Liver (tissue), 8 donors: ENCODE measurements at regions not wholly inside any gene's neighbourhood (a gene's known extent, or its start where the extent isn't known, plus 50 kb on each side); places are given as distances from the start of the nearest gene placed in this dataset.

Experiments
- DNase-seq: peaks from one replicate; pipeline ENCODE4 v3.0.0-alpha.2; 2017; ENCODE audit warnings: low spot score
- H3K27ac ChIP-seq, 2 donors: one replicate each; pipeline ENCODE4 v1.7.0; 2013; ENCODE audit warnings: inconsistent platforms in 2 of 2, low read length in 2 of 2, control low read depth in 1 of 2, low read depth in 1 of 2, mild to moderate bottlenecking in 1 of 2
- H3K27me3 ChIP-seq, 4 donors: one replicate each; pipeline versions ENCODE4 v1.6.1 to v1.7.0; 2013; ENCODE audit warnings: low read length in 3 of 4, inconsistent platforms in 1 of 4, mild to moderate bottlenecking in 1 of 4, moderate library complexity in 1 of 4; ENCODE audit not compliant: control insufficient read depth in 4 of 4, insufficient read depth in 4 of 4
- H3K36me3 ChIP-seq, 4 donors: one replicate each; pipeline versions ENCODE4 v1.6.1 to v1.7.0; 2013; ENCODE audit warnings: low read length in 3 of 4, mild to moderate bottlenecking in 3 of 4, low read depth in 1 of 4, moderate library complexity in 1 of 4; ENCODE audit not compliant: control insufficient read depth in 4 of 4, insufficient read depth in 3 of 4
- H3K4me1 ChIP-seq, 4 donors: one replicate each; pipeline versions ENCODE4 v1.6.1 to v1.7.0; 2013; ENCODE audit warnings: low read length in 3 of 4, mild to moderate bottlenecking in 3 of 4, moderate library complexity in 1 of 4; ENCODE audit not compliant: control insufficient read depth in 4 of 4, insufficient read depth in 4 of 4
- H3K4me3 ChIP-seq, 3 donors: one replicate each; pipeline versions ENCODE4 v1.6.1 to v1.7.0; 2013; ENCODE audit warnings: low read length in 3 of 3, control low read depth in 1 of 3, low read depth in 1 of 3, mild to moderate bottlenecking in 1 of 3
- H3K9ac ChIP-seq, 2 donors: one replicate each; pipeline ENCODE4 v1.7.0; 2013; ENCODE audit warnings: low read length in 2 of 2, mild to moderate bottlenecking in 2 of 2, moderate library complexity in 2 of 2, control low read depth in 1 of 2, low read depth in 1 of 2
- H3K9me3 ChIP-seq, 4 donors: one replicate each; pipeline versions ENCODE4 v1.6.1 to v1.7.0; 2013; ENCODE audit warnings: low read length in 3 of 4; ENCODE audit not compliant: control insufficient read depth in 4 of 4
- EGR1 ChIP-seq, 2 donors: IDR thresholded peaks; 2 replicates each; pipeline ENCODE4 v1.6.1; 2016 to 2018; ENCODE audit warnings: antibody characterized with exemption in 2 of 2, low read depth in 2 of 2
- FOXA1 ChIP-seq: IDR thresholded peaks from 2 replicates; pipeline ENCODE4 v1.6.1; 2016; ENCODE audit warnings: antibody characterized with exemption
- FOXA2 ChIP-seq: IDR thresholded peaks from 2 replicates; pipeline ENCODE4 v1.6.1; 2016; ENCODE audit warnings: antibody characterized with exemption
- GABPA ChIP-seq, 2 donors: IDR thresholded peaks in 1 of 2; conservative IDR thresholded peaks in 1 of 2; 2 replicates each; pipeline ENCODE4 v1.6.1; 2016; ENCODE audit warnings: antibody characterized with exemption in 2 of 2, mild to moderate bottlenecking in 1 of 2, moderate library complexity in 1 of 2
- HNF4A ChIP-seq, 2 donors: conservative IDR thresholded peaks; 2 replicates each; pipeline ENCODE4 v1.6.1; 2016; ENCODE audit warnings: antibody characterized with exemption in 2 of 2, mild to moderate bottlenecking in 2 of 2
- HNF4G ChIP-seq: IDR thresholded peaks from 2 replicates; pipeline ENCODE4 v1.6.1; 2016; ENCODE audit warnings: antibody characterized with exemption
- JUND ChIP-seq, 2 donors: IDR thresholded peaks; 2 replicates each; pipeline ENCODE4 v1.6.1; 2016; ENCODE audit warnings: antibody characterized with exemption in 2 of 2
- NR2F2 ChIP-seq: IDR thresholded peaks from 2 replicates; pipeline ENCODE4 v1.6.1; 2016; ENCODE audit warnings: antibody characterized with exemption
- RAD21 ChIP-seq, 2 donors: IDR thresholded peaks; 2 replicates each; pipeline ENCODE4 v1.6.1; 2016; ENCODE audit warnings: antibody characterized with exemption in 2 of 2, mild to moderate bottlenecking in 2 of 2
- RXRA ChIP-seq, 2 donors: IDR thresholded peaks; 2 replicates each; pipeline ENCODE4 v1.6.1; 2017 to 2018; ENCODE audit warnings: antibody characterized with exemption in 2 of 2, mild to moderate bottlenecking in 1 of 2
- SP1 ChIP-seq: IDR thresholded peaks from 2 replicates; pipeline ENCODE4 v1.6.1; 2018; ENCODE audit warnings: antibody characterized with exemption, mild to moderate bottlenecking
- TAF1 ChIP-seq: conservative IDR thresholded peaks from 2 replicates; pipeline ENCODE4 v1.6.1; 2016; ENCODE audit warnings: antibody characterized with exemption, mild to moderate bottlenecking
- YY1 ChIP-seq: IDR thresholded peaks from 2 replicates; pipeline ENCODE4 v1.6.1; 2016; ENCODE audit warnings: antibody characterized with exemption, mild to moderate bottlenecking
- WGBS: extraction: QIAGEN DNeasy Blood & Tissue Kit; methylation state at CpG from one replicate; pipeline ENCODE4 v1.1.7; 2013; 5-methylcytosine and 5-hydroxymethylcytosine counted together
- TF ChIP-seq, protein P1 (sequence below): IDR thresholded peaks from 2 replicates; pipeline ENCODE4 v1.6.1; 2016; ENCODE audit warnings: antibody characterized with exemption
- TF ChIP-seq, protein P2 (sequence below): IDR thresholded peaks from 2 replicates; pipeline ENCODE4 v1.6.1; 2016; ENCODE audit warnings: antibody characterized with exemption, mild to moderate bottlenecking
- TF ChIP-seq, protein P3 (sequence below): fragments of 150-350 bp; IDR thresholded peaks from 2 replicates; pipeline ENCODE4 v1.5.1; 2017; ENCODE audit warnings: improper control_type of control experiment, low read depth, low read length; ENCODE audit not compliant: missing input control
- TF ChIP-seq, protein P4 (sequence below): IDR thresholded peaks from 2 replicates; pipeline ENCODE4 v1.6.1; 2016; ENCODE audit warnings: antibody characterized with exemption
- TF ChIP-seq, protein P5 (sequence below): IDR thresholded peaks from 2 replicates; pipeline ENCODE4 v1.6.1; 2016; ENCODE audit warnings: antibody characterized with exemption
- donor health status: healthy.
- donor health status: healthy.
- donor health status: healthy.
- donor health status: healthy.
- donor health status: healthy.

DNA sequence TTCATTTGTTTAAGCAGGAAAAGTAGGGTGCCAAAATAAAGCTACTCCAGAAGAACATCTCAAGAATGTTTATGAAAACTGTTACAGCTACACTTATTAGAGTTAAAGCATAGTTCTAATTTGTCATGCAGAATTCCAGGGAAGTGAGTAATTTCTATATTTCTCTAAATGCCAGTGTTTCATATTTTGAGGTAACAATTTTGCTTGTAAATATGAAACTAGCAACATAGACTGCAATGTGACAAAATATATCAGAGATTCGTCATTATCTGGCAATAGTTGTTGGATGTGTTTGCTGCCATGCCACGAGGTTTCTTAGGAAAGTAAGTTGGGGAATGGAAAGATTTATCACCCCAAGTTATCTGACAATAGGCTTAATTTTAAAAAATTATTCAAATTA, 424.1 kb upstream of the ZEB2 start:
- WGBS, result 70% methylated on average over 2 of the region's 2 CpGs
- no peaks in the 10 kb centered on the region for H3K36me3 ChIP-seq
- no peak for DNase-seq
- H3K4me1 ChIP-seq, result no peaks in the 10 kb centered on the region
- TF ChIP-seq FOXA1, result no peak
- TF ChIP-seq NR2F2, result no peak
- TF ChIP-seq, protein P1, sequence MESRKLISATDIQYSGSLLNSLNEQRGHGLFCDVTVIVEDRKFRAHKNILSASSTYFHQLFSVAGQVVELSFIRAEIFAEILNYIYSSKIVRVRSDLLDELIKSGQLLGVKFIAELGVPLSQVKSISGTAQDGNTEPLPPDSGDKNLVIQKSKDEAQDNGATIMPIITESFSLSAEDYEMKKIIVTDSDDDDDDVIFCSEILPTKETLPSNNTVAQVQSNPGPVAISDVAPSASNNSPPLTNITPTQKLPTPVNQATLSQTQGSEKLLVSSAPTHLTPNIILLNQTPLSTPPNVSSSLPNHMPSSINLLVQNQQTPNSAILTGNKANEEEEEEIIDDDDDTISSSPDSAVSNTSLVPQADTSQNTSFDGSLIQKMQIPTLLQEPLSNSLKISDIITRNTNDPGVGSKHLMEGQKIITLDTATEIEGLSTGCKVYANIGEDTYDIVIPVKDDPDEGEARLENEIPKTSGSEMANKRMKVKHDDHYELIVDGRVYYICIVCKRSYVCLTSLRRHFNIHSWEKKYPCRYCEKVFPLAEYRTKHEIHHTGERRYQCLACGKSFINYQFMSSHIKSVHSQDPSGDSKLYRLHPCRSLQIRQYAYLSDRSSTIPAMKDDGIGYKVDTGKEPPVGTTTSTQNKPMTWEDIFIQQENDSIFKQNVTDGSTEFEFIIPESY, result no peak
- H3K9ac ChIP-seq, result no peak overlapping the region
- H3K4me3 ChIP-seq, result no peak overlapping the region
- no peaks in the 10 kb centered on the region for H3K27me3 ChIP-seq
- H3K27ac ChIP-seq, result no peak overlapping the region
- H3K9me3 ChIP-seq, result no peaks in the 10 kb centered on the region

DNA sequence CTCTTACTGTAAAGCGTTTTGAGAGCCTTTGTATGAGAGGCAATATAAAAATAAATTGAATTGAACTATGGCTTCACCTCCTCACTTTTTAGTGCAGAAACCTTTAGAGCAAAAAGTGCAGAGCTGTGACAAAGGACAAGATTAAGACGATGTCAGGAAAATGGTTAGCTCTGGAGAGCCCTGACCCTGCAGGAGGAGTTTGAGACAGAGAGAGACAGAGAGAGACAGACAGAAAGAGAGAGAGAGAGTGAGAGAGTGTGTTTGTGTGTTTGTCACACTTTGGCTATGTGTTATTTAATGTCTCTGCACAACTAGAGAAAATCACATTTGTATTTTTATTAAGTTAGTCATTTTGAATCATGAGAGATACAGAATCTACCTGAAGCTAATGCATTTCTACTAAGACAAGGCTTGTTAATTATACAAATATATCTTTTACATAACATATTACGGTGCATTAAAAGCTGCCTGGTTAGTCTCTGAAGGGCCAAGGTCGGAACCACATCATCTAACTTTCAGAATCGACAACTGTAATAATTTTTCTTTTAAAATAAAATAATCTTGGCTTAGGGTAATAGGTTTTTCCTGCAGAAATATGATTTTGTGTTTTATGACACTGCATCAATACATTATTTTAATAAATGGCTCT, 423.5 kb upstream of the ZEB2 start:
- peaks cover 0 to 5% (median 2%) of the 10 kb centered on the region in 4 donors for H3K4me1 ChIP-seq
- H3K27me3 ChIP-seq, result no peaks in the 10 kb centered on the region
- no peak for DNase-seq
- H3K9me3 ChIP-seq, result no peaks in the 10 kb centered on the region
- no peaks in the 10 kb centered on the region for H3K36me3 ChIP-seq
- no peak overlapping the region for H3K27ac ChIP-seq
- no peak overlapping the region for H3K4me3 ChIP-seq
- TF ChIP-seq FOXA1 (no peak), FOXA2 (no peak), RXRA (IDR thresholded peaks at IDR 0.05) (no peak), TAF1 (no peak), HNF4G (no peak), NR2F2 (no peak), SP1 (no peak), YY1 (no peak), HNF4A (conservative IDR thresholded peaks at IDR 0.05) (no peak), JUND (IDR thresholded peaks at IDR 0.05) (no peak), GABPA (IDR thresholded peaks at IDR 0.05 in 1 of 2, conservative IDR thresholded peaks at IDR 0.05 in 1 of 2) (no peak), RAD21 (IDR thresholded peaks at IDR 0.05) (no peak), EGR1 (IDR thresholded peaks at IDR 0.05; ENCODE audit: low read depth in 2 of 2) (no peak)
- TF ChIP-seq, protein P2, sequence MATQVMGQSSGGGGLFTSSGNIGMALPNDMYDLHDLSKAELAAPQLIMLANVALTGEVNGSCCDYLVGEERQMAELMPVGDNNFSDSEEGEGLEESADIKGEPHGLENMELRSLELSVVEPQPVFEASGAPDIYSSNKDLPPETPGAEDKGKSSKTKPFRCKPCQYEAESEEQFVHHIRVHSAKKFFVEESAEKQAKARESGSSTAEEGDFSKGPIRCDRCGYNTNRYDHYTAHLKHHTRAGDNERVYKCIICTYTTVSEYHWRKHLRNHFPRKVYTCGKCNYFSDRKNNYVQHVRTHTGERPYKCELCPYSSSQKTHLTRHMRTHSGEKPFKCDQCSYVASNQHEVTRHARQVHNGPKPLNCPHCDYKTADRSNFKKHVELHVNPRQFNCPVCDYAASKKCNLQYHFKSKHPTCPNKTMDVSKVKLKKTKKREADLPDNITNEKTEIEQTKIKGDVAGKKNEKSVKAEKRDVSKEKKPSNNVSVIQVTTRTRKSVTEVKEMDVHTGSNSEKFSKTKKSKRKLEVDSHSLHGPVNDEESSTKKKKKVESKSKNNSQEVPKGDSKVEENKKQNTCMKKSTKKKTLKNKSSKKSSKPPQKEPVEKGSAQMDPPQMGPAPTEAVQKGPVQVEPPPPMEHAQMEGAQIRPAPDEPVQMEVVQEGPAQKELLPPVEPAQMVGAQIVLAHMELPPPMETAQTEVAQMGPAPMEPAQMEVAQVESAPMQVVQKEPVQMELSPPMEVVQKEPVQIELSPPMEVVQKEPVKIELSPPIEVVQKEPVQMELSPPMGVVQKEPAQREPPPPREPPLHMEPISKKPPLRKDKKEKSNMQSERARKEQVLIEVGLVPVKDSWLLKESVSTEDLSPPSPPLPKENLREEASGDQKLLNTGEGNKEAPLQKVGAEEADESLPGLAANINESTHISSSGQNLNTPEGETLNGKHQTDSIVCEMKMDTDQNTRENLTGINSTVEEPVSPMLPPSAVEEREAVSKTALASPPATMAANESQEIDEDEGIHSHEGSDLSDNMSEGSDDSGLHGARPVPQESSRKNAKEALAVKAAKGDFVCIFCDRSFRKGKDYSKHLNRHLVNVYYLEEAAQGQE, result no peak
- TF ChIP-seq, protein P3, sequence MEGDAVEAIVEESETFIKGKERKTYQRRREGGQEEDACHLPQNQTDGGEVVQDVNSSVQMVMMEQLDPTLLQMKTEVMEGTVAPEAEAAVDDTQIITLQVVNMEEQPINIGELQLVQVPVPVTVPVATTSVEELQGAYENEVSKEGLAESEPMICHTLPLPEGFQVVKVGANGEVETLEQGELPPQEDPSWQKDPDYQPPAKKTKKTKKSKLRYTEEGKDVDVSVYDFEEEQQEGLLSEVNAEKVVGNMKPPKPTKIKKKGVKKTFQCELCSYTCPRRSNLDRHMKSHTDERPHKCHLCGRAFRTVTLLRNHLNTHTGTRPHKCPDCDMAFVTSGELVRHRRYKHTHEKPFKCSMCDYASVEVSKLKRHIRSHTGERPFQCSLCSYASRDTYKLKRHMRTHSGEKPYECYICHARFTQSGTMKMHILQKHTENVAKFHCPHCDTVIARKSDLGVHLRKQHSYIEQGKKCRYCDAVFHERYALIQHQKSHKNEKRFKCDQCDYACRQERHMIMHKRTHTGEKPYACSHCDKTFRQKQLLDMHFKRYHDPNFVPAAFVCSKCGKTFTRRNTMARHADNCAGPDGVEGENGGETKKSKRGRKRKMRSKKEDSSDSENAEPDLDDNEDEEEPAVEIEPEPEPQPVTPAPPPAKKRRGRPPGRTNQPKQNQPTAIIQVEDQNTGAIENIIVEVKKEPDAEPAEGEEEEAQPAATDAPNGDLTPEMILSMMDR, result no peak
- TF ChIP-seq, protein P1, result no peak
- TF ChIP-seq, protein P4, sequence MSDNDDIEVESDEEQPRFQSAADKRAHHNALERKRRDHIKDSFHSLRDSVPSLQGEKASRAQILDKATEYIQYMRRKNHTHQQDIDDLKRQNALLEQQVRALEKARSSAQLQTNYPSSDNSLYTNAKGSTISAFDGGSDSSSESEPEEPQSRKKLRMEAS, result no peak
- TF ChIP-seq, protein P5, sequence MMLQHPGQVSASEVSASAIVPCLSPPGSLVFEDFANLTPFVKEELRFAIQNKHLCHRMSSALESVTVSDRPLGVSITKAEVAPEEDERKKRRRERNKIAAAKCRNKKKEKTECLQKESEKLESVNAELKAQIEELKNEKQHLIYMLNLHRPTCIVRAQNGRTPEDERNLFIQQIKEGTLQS, result no peak
- H3K9ac ChIP-seq, result no peak overlapping the region
- WGBS, result 80% methylated on average over 5 of the region's 5 CpGs
